ENCODE measurements at regions not wholly inside any gene's neighbourhood (a gene's known extent, or its start where the extent isn't known, plus 50 kb on each side); places are given as distances from the start of the nearest gene placed in this dataset.

GRCh38 chr16:87063543-87063942, 253.6 kb downstream of the C16orf95 start:
- TF ChIP-seq CTCF (IDR thresholded peaks at IDR 0.05; ENCODE audit: insufficient read depth, missing control alignments) = no peak
- FAIRE-seq (no peak), DNase-seq (ENCODE audit: insufficient read length, low spot score) (no peak)

- no peak for TF ChIP-seq CTCF (IDR thresholded peaks at IDR 0.05; ENCODE audit: insufficient read depth, missing control alignments)
- DNase-seq (ENCODE audit: insufficient read length, low spot score) (no peak), FAIRE-seq (no peak)
These were observed 252.3 kb downstream of the C16orf95 start for GRCh38 chr16:87064731-87065445.

GRCh38 chr16:87065446-87066132, 251.6 kb downstream of the C16orf95 start:
- FAIRE-seq (no peak), DNase-seq (ENCODE audit: insufficient read length, low spot score) (no peak)
- no peak for TF ChIP-seq CTCF (IDR thresholded peaks at IDR 0.05; ENCODE audit: insufficient read depth, missing control alignments)

GRCh38 chr16:87066133-87067002, 250.8 kb downstream of the C16orf95 start:
- TF ChIP-seq CTCF (IDR thresholded peaks at IDR 0.05; ENCODE audit: insufficient read depth, missing control alignments) = no peak
- no peak for DNase-seq (ENCODE audit: insufficient read length, low spot score)
- no peak for FAIRE-seq

GRCh38 chr16:87067003-87067556, 250.1 kb downstream of the C16orf95 start:
- DNase-seq (ENCODE audit: insufficient read length, low spot score) = no peak
- no peak for FAIRE-seq
- TF ChIP-seq CTCF (IDR thresholded peaks at IDR 0.05; ENCODE audit: insufficient read depth, missing control alignments) = no peak

- no peak for FAIRE-seq
These were observed 249.1 kb downstream of the C16orf95 start for GRCh38 chr16:87067836-87068761.

More at GRCh38 chr16:87067836-87068761, 249.1 kb downstream of the C16orf95 start:
- no peak for TF ChIP-seq CTCF (IDR thresholded peaks at IDR 0.05; ENCODE audit: insufficient read depth, missing control alignments)
- DNase-seq (ENCODE audit: insufficient read length, low spot score) = no peak

Data from D721Med (cell line).